ENCODE measurements at regions not wholly inside any gene's neighbourhood (a gene's known extent, or its start where the extent isn't known, plus 50 kb on each side); places are given as distances from the start of the nearest gene placed in this dataset.

- no peak for TF ChIP-seq EZH2phosphoT487 (IDR thresholded peaks at IDR 0.05; ENCODE audit: insufficient read depth, low read depth)
- no peak for TF ChIP-seq EZH2 (IDR thresholded peaks at IDR 0.05; ENCODE audit: insufficient read depth, poor library complexity, severe bottlenecking)
These were observed 189.3 kb upstream of the SGO1 start for GRCh38 chr3:20375302-20375701.
